Coronary artery (tissue), 2 donors: ENCODE measurements at regions not wholly inside any gene's neighbourhood (a gene's known extent, or its start where the extent isn't known, plus 50 kb on each side); places are given as distances from the start of the nearest gene placed in this dataset.

Source experiments
- DNase-seq: peaks from one replicate; pipeline ENCODE4 v3.0.0-alpha.2; 2017; ENCODE audit warnings: low spot score
- H3K27ac ChIP-seq, 2 donors: fragments of 200-600 bp; sonication (generic); one replicate each; pipeline ENCODE4 v1.5.1; 2016 to 2019
- H3K4me3 ChIP-seq: fragments of 200-600 bp; sonication (generic); 2 replicates; pipeline ENCODE4 v1.5.1; 2016; ENCODE audit warnings: mild to moderate bottlenecking, moderate library complexity
- CTCF ChIP-seq: fragments of 200-600 bp; sonication (generic); IDR thresholded peaks from one replicate; pipeline ENCODE4 v1.5.1; 2019; ENCODE audit warnings: antibody characterized with exemption

DNA sequence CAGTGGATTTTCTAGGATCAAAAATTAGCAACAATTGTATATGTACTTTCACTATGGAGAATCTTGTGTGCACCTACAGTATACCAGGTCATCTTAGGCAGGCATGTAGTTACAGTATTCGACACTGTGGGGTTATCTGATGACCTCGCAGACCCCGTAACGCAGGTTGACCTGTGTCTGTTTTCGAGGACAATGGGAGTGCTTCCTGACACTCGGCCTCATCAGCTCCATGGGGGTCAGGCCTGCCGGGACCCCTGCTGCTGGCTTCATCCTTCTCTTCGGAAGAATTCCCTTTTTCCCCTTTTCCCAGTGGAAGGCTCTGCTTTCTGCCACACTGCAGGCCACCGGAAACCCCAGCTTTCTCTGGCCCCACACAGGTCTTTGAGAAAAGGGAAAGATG, 102.8 kb upstream of the TMEM18 start:
- TF ChIP-seq CTCF, result no peak
- Histone ChIP-seq H3K27ac (no peak overlapping the region), H3K4me3 (no peak overlapping the region)
- no peak for DNase-seq

GRCh38 chr2:778731-779350, 101.6 kb upstream of the TMEM18 start:
- Histone ChIP-seq H3K27ac (no peak overlapping the region), H3K4me3 (no peak overlapping the region)
- TF ChIP-seq CTCF, result no peak
- no peak for DNase-seq

GRCh38 chr2:777546-777945, 100.3 kb upstream of the TMEM18 start:
- no peak for DNase-seq
- no peak overlapping the region for H3K4me3 ChIP-seq
- TF ChIP-seq CTCF, result no peak
- no peak overlapping the region for H3K27ac ChIP-seq

- Histone ChIP-seq H3K4me3 (no peak overlapping the region), H3K27ac (no peak overlapping the region)
- no peak for TF ChIP-seq CTCF
- no peak for DNase-seq
These were observed 99.8 kb upstream of the TMEM18 start for GRCh38 chr2:777051-777450.

DNA sequence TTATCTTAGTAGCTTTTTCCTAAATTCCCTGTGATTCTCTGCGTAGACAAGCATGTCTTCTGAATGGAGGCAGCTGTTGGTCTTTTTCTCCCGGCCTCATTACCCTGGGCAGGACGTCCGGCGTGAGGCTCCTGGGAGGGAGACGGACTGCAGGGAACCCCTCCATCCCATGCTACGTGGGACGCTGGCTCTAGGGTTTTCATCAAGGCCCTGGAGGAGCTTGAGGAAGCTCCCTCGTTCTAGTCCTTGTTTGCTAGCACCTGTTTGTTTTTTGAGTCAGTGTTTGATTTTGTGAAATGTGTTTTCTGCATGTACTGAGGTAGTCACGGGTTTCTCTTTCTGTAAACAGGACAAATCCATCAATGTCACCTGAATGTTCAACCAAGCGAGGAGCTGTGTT, 99.3 kb upstream of the TMEM18 start:
- no peak overlapping the region for H3K4me3 ChIP-seq
- no peak overlapping the region for H3K27ac ChIP-seq
- no peak for DNase-seq
- no peak for TF ChIP-seq CTCF

- Histone ChIP-seq H3K27ac (no peak overlapping the region), H3K4me3 (no peak overlapping the region)
- no peak for DNase-seq
- TF ChIP-seq CTCF, result no peak
These were observed 98.8 kb upstream of the TMEM18 start for GRCh38 chr2:776038-776437.

DNA sequence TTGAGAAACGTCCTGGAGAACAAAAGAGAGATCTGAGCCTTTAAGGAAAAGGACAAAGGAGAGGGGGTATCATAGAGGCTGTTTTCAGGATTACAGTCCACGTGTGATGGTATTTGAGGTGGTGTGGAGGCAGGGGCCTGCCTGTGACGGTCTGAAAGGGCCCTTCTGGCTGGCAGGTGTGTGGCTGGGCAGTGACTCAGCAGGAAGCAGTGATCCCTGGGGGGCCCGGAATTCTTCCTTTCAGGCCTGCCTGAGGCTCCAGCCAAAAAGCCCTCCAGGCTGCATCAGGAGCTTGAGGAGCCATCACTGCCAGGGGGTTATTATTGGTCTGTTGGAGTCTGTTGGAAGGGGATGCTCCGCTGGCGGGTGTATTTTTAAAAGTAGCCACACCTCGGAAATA, 97.2 kb upstream of the TMEM18 start:
- no peak for DNase-seq
- TF ChIP-seq CTCF, result no peak
- H3K27ac ChIP-seq, result no peak overlapping the region
- H3K4me3 ChIP-seq, result no peak overlapping the region
